H54 (cell line): ENCODE measurements at regions not wholly inside any gene's neighbourhood (a gene's known extent, or its start where the extent isn't known, plus 50 kb on each side); places are given as distances from the start of the nearest gene placed in this dataset.
A peak's percentile ranks its signal among the peaks of the same experiment; 100 is the strongest.

Source experiments
- DNase-seq: peaks from one replicate; pipeline ENCODE4 v3.0.0; 2011; ENCODE audit warnings: low spot score, mixed read lengths; ENCODE audit not compliant: insufficient read length
- FAIRE-seq: peaks from 3 replicates; lab custom pipeline; 2011; peaks lifted over from hg19 to GRCh38; lab: Jason Lieb, UNC
- POLR2A ChIP-seq: IDR thresholded peaks from 2 replicates; pipeline ENCODE4 v1.6.1; 2011; ENCODE audit warnings: low read depth, mild to moderate bottlenecking, low read length

DNA sequence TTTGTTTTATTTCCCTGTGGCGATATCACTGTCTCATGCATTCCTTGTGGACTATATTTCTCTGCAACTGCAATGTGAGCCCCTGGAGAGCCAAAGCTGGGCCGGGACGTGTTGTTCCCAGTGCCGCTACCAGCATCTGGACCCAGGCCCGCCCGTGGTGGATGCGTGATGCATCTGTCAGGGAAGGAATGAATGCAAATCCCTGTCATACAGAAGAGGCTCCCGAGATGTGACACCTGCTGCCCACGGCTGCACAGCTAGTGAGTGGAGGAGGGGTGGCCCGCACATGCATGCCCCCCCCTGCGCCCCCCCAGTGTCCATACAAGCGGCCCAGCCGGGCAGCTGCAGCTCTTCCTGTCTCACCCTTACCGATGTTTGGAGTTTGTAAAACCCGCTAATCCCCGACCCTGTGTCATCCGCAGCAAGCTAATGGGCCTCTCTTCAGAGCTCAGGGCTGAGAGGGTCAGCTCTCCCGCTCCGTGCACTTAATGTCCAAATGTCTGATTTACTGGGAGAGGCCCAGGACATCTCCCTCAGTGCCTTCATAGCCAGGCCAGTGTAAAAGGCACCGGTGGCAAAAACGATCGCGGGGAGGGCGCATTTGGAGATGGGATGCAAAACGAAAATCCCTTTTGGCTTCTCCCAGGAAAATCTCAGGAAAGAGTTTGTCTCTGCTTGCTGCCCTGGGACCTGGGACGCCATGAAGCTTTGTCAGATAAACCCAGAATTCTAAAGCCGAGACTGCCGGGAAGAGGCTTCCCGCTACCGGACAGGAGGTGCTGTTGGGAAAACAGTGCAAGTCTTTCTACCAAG, 91.8 kb downstream of the FOXL1 start:
- FAIRE-seq (no peak), DNase-seq (no peak)
- TF ChIP-seq POLR2A, result no peak

DNA sequence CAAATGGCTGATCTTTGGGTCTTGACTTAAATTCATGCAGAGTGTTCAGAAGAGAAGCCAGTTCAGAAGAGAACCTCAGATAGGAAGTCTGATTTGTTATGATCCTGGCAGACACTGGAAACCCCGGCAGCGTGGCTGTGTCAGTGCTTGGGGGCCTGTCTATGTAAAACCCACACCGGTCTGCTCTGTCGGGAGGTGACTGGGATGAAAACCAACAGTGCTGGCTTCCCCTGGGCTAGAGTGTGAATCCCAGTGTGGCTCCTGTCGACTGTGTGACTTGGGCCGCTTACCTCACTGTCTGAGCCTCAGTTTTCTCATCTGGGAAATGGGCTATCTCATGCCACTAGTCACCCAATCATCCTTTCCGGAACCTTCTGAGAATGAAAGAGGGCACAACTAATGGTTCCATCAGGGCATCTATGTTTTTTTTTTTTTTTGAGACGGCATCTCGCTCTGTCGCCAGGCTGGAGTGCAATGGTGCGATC, 92.4 kb downstream of the FOXL1 start:
- no peak for FAIRE-seq
- no peak for TF ChIP-seq POLR2A
- no peak for DNase-seq

- TF ChIP-seq POLR2A, result no peak
- no peak for FAIRE-seq
These were observed 93.3 kb downstream of the FOXL1 start for GRCh38 chr16:86671486-86672178.

DNA sequence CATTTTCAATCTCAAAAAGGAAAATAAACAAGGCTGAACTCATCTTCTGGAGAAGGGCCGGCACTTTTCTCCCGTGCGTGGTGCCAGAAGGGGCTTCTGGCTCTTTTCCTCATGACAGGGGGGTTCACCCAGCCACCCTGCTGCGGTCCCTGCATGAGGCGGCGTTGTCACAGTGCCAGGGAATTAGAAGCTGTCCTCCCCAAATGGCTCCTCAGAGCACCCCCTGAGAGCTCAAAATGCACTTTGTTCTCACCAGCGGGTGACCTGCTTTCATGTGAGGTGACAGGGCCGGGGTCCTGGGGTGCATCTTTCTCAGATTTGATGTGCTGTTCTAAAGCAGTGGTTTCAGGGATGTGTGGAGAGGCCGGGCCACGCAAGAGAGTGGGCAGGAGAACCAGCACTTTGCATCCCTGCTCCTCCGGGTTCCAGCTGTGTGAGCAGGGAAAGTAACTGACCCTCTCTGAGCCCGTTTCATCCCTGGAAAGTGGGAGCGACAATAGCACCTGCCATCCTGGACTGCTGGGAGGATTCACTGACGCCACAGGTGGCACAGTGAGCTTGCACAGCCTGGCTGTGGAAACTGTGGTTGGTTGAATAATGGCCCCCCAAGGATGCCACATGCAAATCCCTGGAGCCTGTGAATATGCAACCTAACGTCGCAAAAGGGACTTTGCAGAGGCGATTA, 94.0 kb downstream of the FOXL1 start:
- TF ChIP-seq POLR2A, result no peak
- DNase-seq (no peak), FAIRE-seq (no peak)

More at GRCh38 chr16:86671486-86672178, 93.3 kb downstream of the FOXL1 start:
- no peak for DNase-seq

DNA sequence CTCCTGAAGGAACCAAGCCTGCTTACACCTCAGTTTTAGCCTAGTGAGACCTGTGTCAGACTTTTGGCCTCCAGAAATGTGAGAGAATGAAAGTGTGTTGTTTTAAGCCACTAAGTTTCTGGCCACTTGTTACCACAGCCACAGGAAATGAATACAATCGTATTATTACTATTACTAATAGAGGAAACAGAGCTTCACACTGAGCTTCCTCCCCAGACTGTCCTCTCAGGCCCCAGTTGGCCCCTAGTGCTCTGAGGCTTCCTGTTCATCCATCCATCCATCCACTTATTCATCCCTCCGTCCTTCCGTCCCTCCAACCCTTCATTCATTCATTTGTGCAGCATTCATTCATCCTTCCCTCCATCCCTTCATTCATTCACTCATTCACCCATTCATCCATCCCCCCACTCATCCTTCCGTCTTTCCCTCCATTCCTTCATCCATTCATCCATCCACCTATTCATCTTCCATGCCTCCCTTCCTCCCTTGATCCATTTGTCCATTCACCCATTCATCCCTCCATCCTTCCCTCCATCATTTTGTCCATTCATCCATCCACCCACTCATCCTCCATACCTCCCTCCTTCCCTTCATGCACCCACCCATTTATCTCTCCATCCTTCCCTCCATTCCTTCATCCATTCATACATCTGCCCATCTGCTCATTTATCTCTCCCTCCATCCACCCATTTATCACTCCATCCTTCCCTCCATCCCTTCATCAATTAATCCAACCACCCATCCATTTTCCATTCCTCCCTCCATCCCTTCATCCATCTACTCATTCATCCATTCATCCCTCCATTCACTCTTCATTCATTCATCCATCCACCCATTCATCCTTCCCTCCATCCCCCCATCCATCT, 95.0 kb downstream of the FOXL1 start:
- no peak for TF ChIP-seq POLR2A
- FAIRE-seq (no peak), DNase-seq (no peak)

- no peak for DNase-seq
- no peak for TF ChIP-seq POLR2A
- FAIRE-seq, result no peak
These were observed 95.7 kb downstream of the FOXL1 start for GRCh38 chr16:86673956-86674453.

- no peak for DNase-seq
- no peak for TF ChIP-seq POLR2A
- FAIRE-seq, result no peak
These were observed 97.9 kb downstream of the FOXL1 start for GRCh38 chr16:86676254-86676670.

GRCh38 chr16:86679490-86679889, 101.1 kb downstream of the FOXL1 start:
- DNase-seq, result no peak
- TF ChIP-seq POLR2A, result no peak
- no peak for FAIRE-seq

DNA sequence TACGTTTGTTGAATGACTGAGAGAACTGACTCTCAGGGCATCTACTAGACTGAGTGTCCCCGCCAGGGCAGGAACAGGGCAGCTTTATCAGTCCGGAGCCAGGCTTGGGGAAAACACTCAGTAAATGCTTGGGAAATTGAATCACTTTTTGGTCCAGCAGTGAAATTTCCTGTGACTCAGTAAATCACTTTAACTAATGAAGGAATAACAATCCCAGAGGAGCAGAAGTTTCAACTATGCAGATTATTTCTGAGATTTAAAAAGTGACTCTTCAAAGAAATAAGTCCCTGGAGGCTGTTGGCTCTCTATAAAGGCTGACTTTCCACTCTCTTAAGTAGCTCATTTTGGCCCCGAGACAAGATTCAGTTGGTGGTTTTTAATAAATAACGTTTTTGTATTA, 101.8 kb downstream of the FOXL1 start:
- no peak for FAIRE-seq
- peak; percentile 53 for DNase-seq

GRCh38 chr16:86680661-86681030, 102.3 kb downstream of the FOXL1 start:
- TF ChIP-seq POLR2A, result no peak
- FAIRE-seq (no peak), DNase-seq (no peak)

More for the DNA sequence above, 101.8 kb downstream of the FOXL1 start:
- no peak for TF ChIP-seq POLR2A

DNA sequence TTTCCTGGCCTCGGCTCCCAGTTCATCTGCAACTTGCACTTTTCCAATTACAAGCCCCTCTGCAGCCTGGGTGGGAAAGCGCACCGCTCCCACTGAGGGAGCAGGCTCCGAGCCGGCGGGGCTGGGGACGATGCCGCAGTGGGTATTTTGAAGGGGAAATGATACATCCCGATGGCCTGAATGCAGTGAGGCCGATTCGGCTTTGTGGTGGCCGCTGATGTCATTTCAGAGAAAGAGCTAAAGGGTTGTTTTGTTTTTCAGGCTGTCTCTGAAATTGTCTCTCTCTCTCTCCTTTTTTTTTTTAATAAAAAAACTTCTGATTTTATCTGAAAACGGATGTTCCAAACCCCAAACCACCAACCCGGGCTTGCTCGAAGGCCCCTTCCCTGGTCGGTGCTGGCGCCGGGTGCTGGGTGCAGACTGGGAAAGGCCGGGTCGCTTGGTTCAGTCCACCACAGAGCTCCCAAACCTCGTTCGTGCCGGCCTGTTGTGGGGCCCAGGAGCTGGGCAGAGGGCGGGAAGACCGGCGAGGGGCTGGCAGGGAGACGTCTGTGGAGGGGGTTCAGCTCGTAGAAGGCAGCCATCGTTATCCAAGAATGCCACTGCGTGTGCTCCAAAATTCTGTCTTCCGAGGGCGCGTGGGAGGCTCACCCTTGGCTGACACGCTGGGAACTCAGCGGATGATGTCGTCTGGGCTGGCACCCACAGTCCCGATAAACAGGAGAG, 102.8 kb downstream of the FOXL1 start:
- no peak for FAIRE-seq
- TF ChIP-seq POLR2A, result peak; percentile 23; the same call in 1 of the 2 replicates
- peak; percentile 23 for DNase-seq

DNA sequence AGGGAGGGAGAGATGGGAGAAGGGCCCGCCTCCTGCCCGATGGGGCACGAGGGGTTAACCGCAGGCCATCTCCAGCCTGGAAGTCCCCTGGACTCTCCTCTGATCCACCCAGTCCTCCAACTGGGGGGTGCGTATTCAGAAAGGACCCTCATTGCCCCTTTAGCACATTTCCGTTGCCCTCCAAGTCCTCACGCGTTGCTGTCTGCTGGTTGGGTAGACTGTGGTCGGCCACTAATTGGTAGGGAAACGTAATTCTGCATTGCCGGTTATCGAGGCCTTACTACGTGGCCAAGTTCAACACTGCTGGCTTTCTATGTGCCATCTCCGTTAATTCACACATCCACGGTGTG, 103.4 kb downstream of the FOXL1 start:
- TF ChIP-seq POLR2A, result no peak
- DNase-seq (no peak), FAIRE-seq (no peak)
